ENCODE measurements at regions not wholly inside any gene's neighbourhood (a gene's known extent, or its start where the extent isn't known, plus 50 kb on each side); places are given as distances from the start of the nearest gene placed in this dataset.

DNA sequence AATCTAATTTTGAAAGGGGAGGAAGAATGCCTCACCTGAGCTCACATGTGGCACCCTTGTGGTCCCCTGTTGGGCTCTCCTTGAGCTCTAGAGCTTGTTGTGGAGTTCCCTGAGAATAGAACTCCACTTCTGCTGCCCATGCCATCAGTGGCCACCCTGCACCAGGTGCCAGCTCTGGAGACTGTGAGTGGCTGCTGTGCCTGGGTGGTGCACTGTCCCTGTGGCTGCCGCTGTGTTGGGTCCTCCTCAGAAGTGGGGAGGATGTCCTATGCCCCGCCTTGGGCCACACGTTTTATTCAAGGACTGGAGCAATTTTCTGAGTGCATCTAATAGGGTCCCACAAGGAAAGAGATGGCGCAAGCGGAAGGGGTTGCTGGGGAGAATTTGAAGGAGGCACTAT lies 67.9 kb upstream of the MAP3K7 start:
- H3K36me3 ChIP-seq = no peaks in the 10 kb centered on the region
- 75 to 89% methylated on average over 5 of the region's 5 CpGs for WGBS, 2 donors
- H3K27ac ChIP-seq = no peak overlapping the region
- H3K4me1 ChIP-seq = no peaks in the 10 kb centered on the region
- DNase-seq (no peak), ATAC-seq (no peak), FAIRE-seq (no peak)
- no peaks in the 10 kb centered on the region for H3K9me3 ChIP-seq
- intact Hi-C loops (cut with DNase I) = no loop called here
- H3K27me3 ChIP-seq = peaks cover 0 to 6% (median 0%) of the 10 kb centered on the region in 4 donors
- TF ChIP-seq, protein P1, sequence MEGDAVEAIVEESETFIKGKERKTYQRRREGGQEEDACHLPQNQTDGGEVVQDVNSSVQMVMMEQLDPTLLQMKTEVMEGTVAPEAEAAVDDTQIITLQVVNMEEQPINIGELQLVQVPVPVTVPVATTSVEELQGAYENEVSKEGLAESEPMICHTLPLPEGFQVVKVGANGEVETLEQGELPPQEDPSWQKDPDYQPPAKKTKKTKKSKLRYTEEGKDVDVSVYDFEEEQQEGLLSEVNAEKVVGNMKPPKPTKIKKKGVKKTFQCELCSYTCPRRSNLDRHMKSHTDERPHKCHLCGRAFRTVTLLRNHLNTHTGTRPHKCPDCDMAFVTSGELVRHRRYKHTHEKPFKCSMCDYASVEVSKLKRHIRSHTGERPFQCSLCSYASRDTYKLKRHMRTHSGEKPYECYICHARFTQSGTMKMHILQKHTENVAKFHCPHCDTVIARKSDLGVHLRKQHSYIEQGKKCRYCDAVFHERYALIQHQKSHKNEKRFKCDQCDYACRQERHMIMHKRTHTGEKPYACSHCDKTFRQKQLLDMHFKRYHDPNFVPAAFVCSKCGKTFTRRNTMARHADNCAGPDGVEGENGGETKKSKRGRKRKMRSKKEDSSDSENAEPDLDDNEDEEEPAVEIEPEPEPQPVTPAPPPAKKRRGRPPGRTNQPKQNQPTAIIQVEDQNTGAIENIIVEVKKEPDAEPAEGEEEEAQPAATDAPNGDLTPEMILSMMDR (IDR thresholded peaks at IDR 0.05) = no peak
- H3K4me3 ChIP-seq = no peak overlapping the region

GRCh38 chr6:90654166-90654565 lies 67.3 kb upstream of the MAP3K7 start:
- no peaks in the 10 kb centered on the region for H3K4me1 ChIP-seq
- DNase-seq (no peak), FAIRE-seq (no peak), ATAC-seq (no peak)
- intact Hi-C loops (cut with DNase I) = no loop called here
- no peak overlapping the region for H3K4me3 ChIP-seq
- TF ChIP-seq, protein P1 (IDR thresholded peaks at IDR 0.05) = no peak
- H3K27me3 ChIP-seq = peaks cover 0 to 6% (median 0%) of the 10 kb centered on the region in 4 donors
- no peaks in the 10 kb centered on the region for H3K9me3 ChIP-seq
- 48 to 52% methylated on average over 8 of the region's 8 CpGs for WGBS, 2 donors
- no peaks in the 10 kb centered on the region for H3K36me3 ChIP-seq
- H3K27ac ChIP-seq = no peak overlapping the region

DNA sequence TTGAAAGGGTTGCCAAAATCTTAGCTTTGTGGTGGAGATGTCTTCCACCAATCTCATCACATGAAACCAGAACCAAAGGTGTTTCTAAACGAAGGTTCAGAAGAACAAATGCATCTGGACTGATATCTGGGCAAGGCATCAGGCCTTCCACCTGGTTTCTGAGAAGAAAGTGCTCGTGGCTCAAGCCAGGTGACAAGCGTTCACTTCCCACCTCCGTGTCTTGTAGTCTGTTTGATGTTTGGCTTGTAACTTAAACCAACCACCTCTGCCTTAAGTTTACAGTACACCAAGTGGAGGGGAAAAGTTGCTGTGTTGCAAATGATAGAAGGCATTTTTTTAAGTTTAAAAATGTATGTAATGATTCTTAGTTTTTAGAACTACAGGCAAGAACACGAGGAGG lies 66.9 kb upstream of the MAP3K7 start:
- no peak overlapping the region for H3K4me3 ChIP-seq
- DNase-seq (no peak), ATAC-seq (no peak), FAIRE-seq (no peak)
- H3K9me3 ChIP-seq = no peaks in the 10 kb centered on the region
- no peaks in the 10 kb centered on the region for H3K4me1 ChIP-seq
- intact Hi-C loops (cut with DNase I) = no loop called here
- H3K27ac ChIP-seq = no peak overlapping the region
- TF ChIP-seq, protein P1 (IDR thresholded peaks at IDR 0.05) = no peak
- 41 to 45% methylated on average over 5 of the region's 5 CpGs for WGBS, 2 donors
- H3K36me3 ChIP-seq = no peaks in the 10 kb centered on the region
- peaks cover 0 to 6% (median 0%) of the 10 kb centered on the region in 4 donors for H3K27me3 ChIP-seq

DNA sequence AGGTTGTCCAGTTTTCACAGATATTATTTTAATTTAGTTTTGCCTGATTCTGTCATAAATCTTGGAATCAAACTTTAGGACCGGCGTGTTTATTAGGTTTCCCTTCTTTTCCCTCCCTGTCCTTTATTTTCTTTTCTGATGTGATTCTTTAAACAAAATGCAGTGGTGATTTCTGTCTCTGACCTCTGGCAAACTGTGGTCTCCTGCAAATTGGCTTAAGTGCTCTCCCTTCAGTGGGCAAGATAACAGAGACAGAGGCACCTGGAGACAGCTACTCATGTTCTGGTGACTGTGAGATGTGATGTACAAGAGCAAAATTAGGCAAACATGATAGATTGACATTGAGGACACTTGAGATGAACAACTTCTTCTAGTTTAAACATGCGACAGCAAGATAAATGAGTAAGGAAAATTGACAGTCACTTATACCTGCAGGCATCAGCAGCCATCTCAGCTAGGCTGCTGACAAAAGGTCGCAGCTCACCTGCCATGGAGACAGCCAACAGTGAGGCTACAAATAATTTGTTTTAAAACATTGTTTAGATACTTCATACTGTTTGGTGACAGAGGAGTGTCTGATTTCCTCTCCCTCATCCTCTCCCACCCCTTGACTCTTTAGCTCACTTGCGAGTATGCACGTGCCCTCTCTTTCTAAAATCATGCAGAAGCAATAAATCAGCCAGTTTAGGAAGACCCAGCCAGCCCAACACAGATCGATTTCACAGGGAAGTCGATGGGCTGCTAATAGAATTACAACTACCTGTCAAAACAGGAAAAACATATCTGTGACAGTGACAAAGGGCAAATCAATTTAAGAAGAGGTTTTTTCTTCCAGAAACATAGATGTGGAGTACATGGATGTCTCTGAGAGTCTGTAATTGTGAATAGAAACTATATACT lies 63.4 kb upstream of the MAP3K7 start:
- H3K4me3 ChIP-seq = no peak overlapping the region
- no peaks in the 10 kb centered on the region for H3K27me3 ChIP-seq
- TF ChIP-seq, protein P1 (IDR thresholded peaks at IDR 0.05) = no peak
- WGBS, 2 donors = 30 to 31% methylated on average over 8 of the region's 8 CpGs
- H3K36me3 ChIP-seq = no peaks in the 10 kb centered on the region
- H3K27ac ChIP-seq = no peak overlapping the region
- DNase-seq (no peak), ATAC-seq (no peak), FAIRE-seq (no peak)
- no peaks in the 10 kb centered on the region for H3K4me1 ChIP-seq
- no peaks in the 10 kb centered on the region for H3K9me3 ChIP-seq
- intact Hi-C loops (cut with DNase I) = no loop called here

- Histone ChIP-seq H3K4me3 (no peak overlapping the region), H3K36me3 (no peaks in the 10 kb centered on the region), H3K4me1 (no peaks in the 10 kb centered on the region), H3K27me3 (no peaks in the 10 kb centered on the region), H3K9me3 (no peaks in the 10 kb centered on the region), H3K27ac (no peak overlapping the region)
- TF ChIP-seq, protein P1 (IDR thresholded peaks at IDR 0.05) = no peak
- DNase-seq = no peak
- FAIRE-seq = no peak
- 72 to 85% methylated on average over 1 of the region's 1 CpG for WGBS, 2 donors
- no peak for ATAC-seq
- intact Hi-C loops (cut with DNase I) = no loop called here
Observed at GRCh38 chr6:90648873-90649272, 62.0 kb upstream of the MAP3K7 start.
